ENCODE measurements at regions not wholly inside any gene's neighbourhood (a gene's known extent, or its start where the extent isn't known, plus 50 kb on each side); places are given as distances from the start of the nearest gene placed in this dataset.

GRCh38 chr16:72256398-72257066, 84.6 kb upstream of the PMFBP1 start:
- DNase-seq, result no peak

- DNase-seq, result no peak
These were observed 83.8 kb upstream of the PMFBP1 start for GRCh38 chr16:72255786-72256185.

- DNase-seq, result no peak
These were observed 75.9 kb upstream of the PMFBP1 start for GRCh38 chr16:72247821-72248253.

GRCh38 chr16:72246423-72246822, 74.5 kb upstream of the PMFBP1 start:
- DNase-seq, result no peak

GRCh38 chr16:72244853-72245252, 72.9 kb upstream of the PMFBP1 start:
- no peak for DNase-seq

- no peak for DNase-seq
These were observed 71.7 kb upstream of the PMFBP1 start for GRCh38 chr16:72243621-72244020.

- no peak for DNase-seq
These were observed 70.8 kb upstream of the PMFBP1 start for GRCh38 chr16:72242757-72243156.

- DNase-seq, result peak; percentile 26
These were observed 70.0 kb upstream of the PMFBP1 start for GRCh38 chr16:72241930-72242329.

GRCh38 chr16:72241008-72241407, 69.1 kb upstream of the PMFBP1 start:
- peak; percentile 2 for DNase-seq

- no peak for DNase-seq
These were observed 68.5 kb upstream of the PMFBP1 start for GRCh38 chr16:72240466-72240865.

- DNase-seq, result no peak
These were observed 64.9 kb upstream of the PMFBP1 start for GRCh38 chr16:72236866-72237265.

GRCh38 chr16:72234387-72234786, 62.4 kb upstream of the PMFBP1 start:
- no peak for DNase-seq

- no peak for DNase-seq
These were observed 56.1 kb upstream of the PMFBP1 start for GRCh38 chr16:72228014-72228413.

GRCh38 chr16:72226136-72226535, 54.2 kb upstream of the PMFBP1 start:
- DNase-seq, result no peak

GRCh38 chr16:72224260-72224768, 52.4 kb upstream of the PMFBP1 start:
- DNase-seq, result no peak

GRCh38 chr16:72222503-72222902, 50.5 kb upstream of the PMFBP1 start:
- DNase-seq, result no peak

Measured in NCI-H1105 treated with DMSO at 0.1 percent for 48 hours (cell line).